ENCODE measurements at regions not wholly inside any gene's neighbourhood (a gene's known extent, or its start where the extent isn't known, plus 50 kb on each side); places are given as distances from the start of the nearest gene placed in this dataset.

GRCh38 chr1:38569932-38570656 lies 289.5 kb downstream of the RRAGC start:
- no peak for DNase-seq

GRCh38 chr1:38568061-38568857 lies 291.3 kb downstream of the RRAGC start:
- no peak for DNase-seq

- no peak for DNase-seq
These were observed 292.2 kb downstream of the RRAGC start for GRCh38 chr1:38567401-38567800.

GRCh38 chr1:38565020-38565491 lies 294.5 kb downstream of the RRAGC start:
- no peak for DNase-seq

GRCh38 chr1:38563942-38564735 lies 295.4 kb downstream of the RRAGC start:
- DNase-seq, result no peak

- no peak for DNase-seq
These were observed 297.8 kb downstream of the RRAGC start for GRCh38 chr1:38561725-38562124.

- DNase-seq, result no peak
These were observed 298.5 kb downstream of the RRAGC start for GRCh38 chr1:38561110-38561509.

- no peak for DNase-seq
These were observed 299.1 kb downstream of the RRAGC start for GRCh38 chr1:38560457-38560856.

- DNase-seq, result peak; percentile 27
These were observed 300.0 kb downstream of the RRAGC start for GRCh38 chr1:38559446-38560165.

GRCh38 chr1:38558500-38559445 lies 300.8 kb downstream of the RRAGC start:
- DNase-seq, result peak; percentile 71

- DNase-seq, result no peak
These were observed 301.5 kb downstream of the RRAGC start for GRCh38 chr1:38558055-38558454.

- no peak for DNase-seq
These were observed 304.0 kb downstream of the RRAGC start for GRCh38 chr1:38555594-38555993.

GRCh38 chr1:38555130-38555529 lies 304.4 kb downstream of the RRAGC start:
- DNase-seq, result no peak

- no peak for DNase-seq
These were observed 308.0 kb downstream of the RRAGC start for GRCh38 chr1:38551318-38552307.

- DNase-seq, result no peak
These were observed 310.4 kb downstream of the RRAGC start for GRCh38 chr1:38549191-38549590.

- DNase-seq, result no peak
These were observed 312.3 kb downstream of the RRAGC start for GRCh38 chr1:38547321-38547720.

- DNase-seq, result no peak
These were observed 312.9 kb downstream of the RRAGC start for GRCh38 chr1:38546636-38547035.

GRCh38 chr1:38541223-38541622 lies 318.3 kb downstream of the RRAGC start:
- DNase-seq, result no peak

GRCh38 chr1:38539931-38540330 lies 319.6 kb downstream of the RRAGC start:
- DNase-seq, result no peak

- DNase-seq, result no peak
These were observed 320.7 kb downstream of the RRAGC start for GRCh38 chr1:38538834-38539233.

Data from DMS79 (cell line).